Endothelial cell of umbilical vein (primary cell): ENCODE measurements at regions not wholly inside any gene's neighbourhood (a gene's known extent, or its start where the extent isn't known, plus 50 kb on each side); places are given as distances from the start of the nearest gene placed in this dataset.

ENCODE experiments used
- BruUV-seq: library from RNA; stranded (reverse); fragments of 400-500 nt; replicated peaks from 2 replicates; lab custom pipeline; 2021; lab: Mats Ljungman, UMichigan
- CTCF ChIA-PET: fragments of 300-600, 350-600 bp; sonication (Branson Sonifier 250); formaldehyde crosslinking; loops from one replicate; lab custom pipeline; 2021; ENCODE audit warnings: antibody characterized with exemption, inconsistent platforms; lab: Charles Lee
- POLR2A ChIA-PET: fragments of 300-600, 350-600 bp; sonication (Branson Sonifier 250); formaldehyde crosslinking; loops from one replicate; lab custom pipeline; 2021; ENCODE audit warnings: antibody characterized with exemption, inconsistent platforms; lab: Charles Lee
- DNase-seq: peaks from one replicate; pipeline ENCODE4 v3.0.0-alpha.2; 2011; ENCODE audit warnings: low read depth, low spot score
- FAIRE-seq: peaks from 2 replicates; lab custom pipeline; 2011; peaks lifted over from hg19 to GRCh38; lab: Jason Lieb, UNC
- H2AFZ ChIP-seq: 2 replicates; pipeline ENCODE4 v1.6.0; 2012; ENCODE audit warnings: low read depth, low read length, control low read depth, inconsistent platforms
- H3K27ac ChIP-seq: 2 replicates; pipeline ENCODE4 v1.5.1; 2011; ENCODE audit warnings: low read depth, mild to moderate bottlenecking, control low read depth, low read length, moderate library complexity; ENCODE audit not compliant: insufficient read depth
- H3K27me3 ChIP-seq, 2 experiments: 2 replicates each; pipeline versions ENCODE4 v1.6.0 to v1.6.1; 2011; ENCODE audit warnings: low read length in 2 of 2, mixed read lengths in 1 of 2; ENCODE audit not compliant: control insufficient read depth in 2 of 2, insufficient read depth in 2 of 2
- H3K36me3 ChIP-seq, 2 experiments: 2 replicates in 1 of 2; 3 replicates in 1 of 2; pipeline ENCODE4 v1.5.1; 2011; ENCODE audit warnings: low read length in 2 of 2, mild to moderate bottlenecking in 1 of 2, moderate library complexity in 1 of 2; ENCODE audit not compliant: control insufficient read depth in 2 of 2, insufficient read depth in 2 of 2; ENCODE audit errors: extremely low read depth in 1 of 2
- H3K4me1 ChIP-seq: 3 replicates; pipeline ENCODE4 v1.5.1; 2011; ENCODE audit warnings: mild to moderate bottlenecking, low read length; ENCODE audit not compliant: control insufficient read depth, insufficient read depth; ENCODE audit errors: extremely low read depth
- H3K4me2 ChIP-seq: 2 replicates; pipeline ENCODE4 v1.6.1; 2011; ENCODE audit warnings: low read length, control low read depth, mixed read lengths; ENCODE audit not compliant: insufficient read depth
- H3K4me3 ChIP-seq, 3 experiments: fragments of 200-600 bp in 1 of 3; sonication (generic), shearing (Covaris generic) in 1 of 3; replicated peaks in 1 of 3; 2 replicates each; pipeline ENCODE4 v1.5.1; 2011 to 2016; ENCODE audit warnings: control low read depth in 3 of 3, low read length in 3 of 3, mild to moderate bottlenecking in 2 of 3, inconsistent platforms in 1 of 3, low read depth in 1 of 3, moderate library complexity in 1 of 3; ENCODE audit not compliant: insufficient read depth in 1 of 3
- H3K79me2 ChIP-seq: 2 replicates; pipeline ENCODE4 v1.6.0; 2012; ENCODE audit warnings: low read length, inconsistent platforms; ENCODE audit not compliant: control insufficient read depth, insufficient read depth
- H3K9ac ChIP-seq: replicated peaks from 2 replicates; pipeline ENCODE3; 2011; ENCODE audit warnings: low read length, control low read depth; ENCODE audit not compliant: insufficient read depth; ENCODE audit errors: extremely low read depth
- H3K9me1 ChIP-seq: replicated peaks from 3 replicates; pipeline ENCODE4 v1.6.0; 2011; ENCODE audit warnings: mild to moderate bottlenecking, low read length; ENCODE audit not compliant: control insufficient read depth, insufficient read depth; ENCODE audit errors: extremely low read depth
- H3K9me3 ChIP-seq: replicated peaks from 2 replicates; pipeline ENCODE4 v1.5.1; 2012; ENCODE audit warnings: low read length, inconsistent platforms; ENCODE audit not compliant: control insufficient read depth, insufficient read depth
- H4K20me1 ChIP-seq: replicated peaks from 2 replicates; pipeline ENCODE3; 2011; ENCODE audit warnings: mild to moderate bottlenecking, low read length; ENCODE audit not compliant: control insufficient read depth, insufficient read depth; ENCODE audit errors: extremely low read depth
- EZH2 ChIP-seq: IDR thresholded peaks from 2 replicates; pipeline ENCODE4 v1.6.1; 2012; ENCODE audit warnings: borderline replicate concordance, low read depth, mild to moderate bottlenecking, moderate library complexity, low read length, inconsistent platforms; ENCODE audit not compliant: severe bottlenecking
- FOS ChIP-seq: IDR thresholded peaks from 2 replicates; pipeline ENCODE4 v1.6.1; 2011; ENCODE audit warnings: mild to moderate bottlenecking, low read length, moderate library complexity, borderline replicate concordance; ENCODE audit not compliant: insufficient read depth
- GATA2 ChIP-seq: IDR thresholded peaks from 2 replicates; pipeline ENCODE4 v1.7.0; 2011; ENCODE audit warnings: low read depth, mild to moderate bottlenecking, moderate library complexity, mixed read lengths, low read length; ENCODE audit not compliant: insufficient read length, insufficient read depth
- JUN ChIP-seq: IDR thresholded peaks from 2 replicates; pipeline ENCODE4 v1.6.1; 2011; ENCODE audit warnings: borderline replicate concordance, low read depth; ENCODE audit not compliant: insufficient read length, insufficient read depth
- MYC ChIP-seq: IDR thresholded peaks from one replicate; pipeline ENCODE4 v1.6.1; 2011; ENCODE audit warnings: mild to moderate bottlenecking, low read depth, low read length
- POLR2A ChIP-seq: IDR thresholded peaks from 2 replicates; pipeline ENCODE4 v1.6.1; 2012; ENCODE audit warnings: low read depth, mild to moderate bottlenecking, control low read depth, low read length
- POLR2AphosphoS5 ChIP-seq: IDR thresholded peaks from 2 replicates; pipeline ENCODE4 v1.6.1; 2012; ENCODE audit warnings: low read depth, mild to moderate bottlenecking, control low read depth, low read length, moderate library complexity; ENCODE audit not compliant: insufficient read depth
- dilution Hi-C: fragments of 300-500 bp; cut with MboI; formaldehyde crosslinking; loops from one replicate; pipeline ENCODE4 v1.15.0; 2019; ENCODE audit warnings: low sequenced_read_pairs; ENCODE audit not compliant: extremely low pct_ligation_motif_present
- intact Hi-C: fragments of 100-400 bp; cut with micrococcal nuclease; formaldehyde crosslinking; loops from one replicate; pipeline ENCODE4 v1.10.0; 2022
- TF ChIP-seq, protein P1 (sequence below), 2 donors: IDR thresholded peaks; 1 replicate in 1 of 2; 2 replicates in 1 of 2; pipeline ENCODE4 v1.5.1; 2011; ENCODE audit warnings: low read length in 2 of 2, mild to moderate bottlenecking in 2 of 2, moderate library complexity in 2 of 2, control low read depth in 1 of 2, inconsistent platforms in 1 of 2, low read depth in 1 of 2; ENCODE audit not compliant: insufficient read depth in 1 of 2; ENCODE audit errors: extremely low read depth in 1 of 2
- TF ChIP-seq, protein P2 (sequence below): IDR thresholded peaks from 2 replicates; pipeline ENCODE4 v1.6.1; 2011; ENCODE audit not compliant: insufficient read depth, insufficient read length

DNA sequence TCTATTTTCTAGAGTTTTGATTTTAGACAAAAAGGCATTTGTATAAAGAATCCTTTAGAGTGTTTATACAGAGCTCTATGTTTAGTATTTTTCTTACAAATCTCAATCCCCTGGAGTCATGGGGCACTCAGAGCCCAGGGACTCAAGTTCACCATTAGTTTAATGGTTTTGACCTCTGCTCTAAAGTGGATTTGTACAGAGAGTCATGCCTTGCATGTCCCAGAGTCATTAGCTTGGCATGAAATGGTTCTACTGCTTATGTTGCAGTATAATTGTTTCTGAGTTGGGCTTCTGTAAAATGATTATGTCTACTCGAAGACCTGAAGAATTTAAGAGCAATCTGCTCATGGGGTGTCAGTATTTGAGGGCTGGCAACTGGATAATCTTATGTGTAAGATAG, 406.2 kb downstream of the DLEU7 start:
- H3K27ac ChIP-seq = no peak overlapping the region
- no peak for FAIRE-seq
- DNase-seq = no peak
- no peak overlapping the region for H2AFZ ChIP-seq
- POLR2A ChIA-PET = no interaction called here
- H3K4me1 ChIP-seq = no peaks in the 10 kb centered on the region
- H3K27me3 ChIP-seq = no peaks in the 10 kb centered on the region
- no peaks in the 10 kb centered on the region for H3K9me3 ChIP-seq
- H4K20me1 ChIP-seq = no peaks in the 10 kb centered on the region
- H3K79me2 ChIP-seq = no peaks in the 10 kb centered on the region
- CTCF ChIA-PET = interaction anchor here (0.9 to 2.1 kb wide), 2 partner anchors 8 to 29 kb away, joined by 3 to 6 read pairs; no protein-coding TSS in a partner anchor
- no peaks in the 10 kb centered on the region for H3K36me3 ChIP-seq
- H3K4me3 ChIP-seq = no peak overlapping the region
- intact Hi-C loops (no loop called here), dilution Hi-C loops (no loop called here)
- H3K9ac ChIP-seq = no peak overlapping the region
- H3K9me1 ChIP-seq = no peaks in the 10 kb centered on the region
- TF ChIP-seq POLR2AphosphoS5 = no peak
- TF ChIP-seq, protein P1, sequence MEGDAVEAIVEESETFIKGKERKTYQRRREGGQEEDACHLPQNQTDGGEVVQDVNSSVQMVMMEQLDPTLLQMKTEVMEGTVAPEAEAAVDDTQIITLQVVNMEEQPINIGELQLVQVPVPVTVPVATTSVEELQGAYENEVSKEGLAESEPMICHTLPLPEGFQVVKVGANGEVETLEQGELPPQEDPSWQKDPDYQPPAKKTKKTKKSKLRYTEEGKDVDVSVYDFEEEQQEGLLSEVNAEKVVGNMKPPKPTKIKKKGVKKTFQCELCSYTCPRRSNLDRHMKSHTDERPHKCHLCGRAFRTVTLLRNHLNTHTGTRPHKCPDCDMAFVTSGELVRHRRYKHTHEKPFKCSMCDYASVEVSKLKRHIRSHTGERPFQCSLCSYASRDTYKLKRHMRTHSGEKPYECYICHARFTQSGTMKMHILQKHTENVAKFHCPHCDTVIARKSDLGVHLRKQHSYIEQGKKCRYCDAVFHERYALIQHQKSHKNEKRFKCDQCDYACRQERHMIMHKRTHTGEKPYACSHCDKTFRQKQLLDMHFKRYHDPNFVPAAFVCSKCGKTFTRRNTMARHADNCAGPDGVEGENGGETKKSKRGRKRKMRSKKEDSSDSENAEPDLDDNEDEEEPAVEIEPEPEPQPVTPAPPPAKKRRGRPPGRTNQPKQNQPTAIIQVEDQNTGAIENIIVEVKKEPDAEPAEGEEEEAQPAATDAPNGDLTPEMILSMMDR (IDR thresholded peaks at IDR 0.05; ENCODE audit: extremely low read depth in 1 of 2, insufficient read depth in 1 of 2, low read depth in 1 of 2, low read length in 2 of 2) = no peak
- no peak overlapping the region for H3K4me2 ChIP-seq
- no TSS peak for BruUV-seq

DNA sequence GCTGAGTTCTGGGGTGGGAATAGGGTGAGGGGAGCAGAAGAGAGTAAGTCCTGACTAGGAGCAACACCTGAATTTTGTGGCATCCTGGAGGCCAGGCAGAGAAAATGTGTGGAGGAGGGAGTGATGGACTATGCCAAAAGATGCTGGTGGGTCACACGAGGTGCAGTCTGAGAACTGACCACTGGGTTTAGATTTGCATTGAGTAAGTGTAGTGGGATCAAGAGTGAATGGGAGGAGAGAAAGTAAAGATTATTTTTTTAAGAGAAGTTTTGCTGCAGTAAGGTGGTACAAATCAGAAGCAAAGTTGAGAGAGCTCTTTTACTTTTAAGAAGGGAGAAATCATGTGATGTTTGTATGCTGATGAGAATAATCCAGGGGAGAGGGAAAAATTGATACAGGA, 405.1 kb downstream of the DLEU7 start:
- POLR2A ChIA-PET = no interaction called here
- TF ChIP-seq, protein P2, sequence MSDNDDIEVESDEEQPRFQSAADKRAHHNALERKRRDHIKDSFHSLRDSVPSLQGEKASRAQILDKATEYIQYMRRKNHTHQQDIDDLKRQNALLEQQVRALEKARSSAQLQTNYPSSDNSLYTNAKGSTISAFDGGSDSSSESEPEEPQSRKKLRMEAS = no peak
- TF ChIP-seq JUN (no peak), FOS (no peak), MYC (no peak), GATA2 (no peak), POLR2AphosphoS5 (no peak), POLR2A (no peak), EZH2 (no peak)
- TF ChIP-seq, protein P1 (IDR thresholded peaks at IDR 0.05; ENCODE audit: extremely low read depth in 1 of 2, insufficient read depth in 1 of 2, low read depth in 1 of 2, low read length in 2 of 2) = no peak
- CTCF ChIA-PET = no interaction called here

More for the DNA sequence above, 405.1 kb downstream of the DLEU7 start:
- no TSS peak for BruUV-seq
- Histone ChIP-seq H3K27me3 (no peaks in the 10 kb centered on the region), H3K9me3 (no peaks in the 10 kb centered on the region), H3K79me2 (no peaks in the 10 kb centered on the region), H3K4me1 (no peaks in the 10 kb centered on the region), H3K9me1 (no peaks in the 10 kb centered on the region), H2AFZ (no peak overlapping the region), H3K9ac (no peak overlapping the region), H3K27ac (no peak overlapping the region), H3K4me2 (no peak overlapping the region), H4K20me1 (no peaks in the 10 kb centered on the region), H3K4me3 (no peak overlapping the region), H3K36me3 (no peaks in the 10 kb centered on the region)
- FAIRE-seq (no peak), DNase-seq (no peak)
- intact Hi-C loops (no loop called here), dilution Hi-C loops (no loop called here)
